ENCODE measurements at regions not wholly inside any gene's neighbourhood (a gene's known extent, or its start where the extent isn't known, plus 50 kb on each side); places are given as distances from the start of the nearest gene placed in this dataset.

- Histone ChIP-seq H3K36me3 (ENCODE audit: control insufficient read depth, insufficient read depth, low read length) (no peaks in the 10 kb centered on the region), H3K4me1 (ENCODE audit: control insufficient read depth, insufficient read depth, low read length) (no peaks in the 10 kb centered on the region), H3K4me3 (ENCODE audit: low read depth, low read length) (no peak overlapping the region), H3K9me3 (ENCODE audit: control insufficient read depth, insufficient read depth, low read length) (peaks cover 4% of the 10 kb centered on the region), H3K9ac (ENCODE audit: low read depth, low read length) (no peak overlapping the region), H3K27me3 (ENCODE audit: control insufficient read depth, insufficient read depth, low read length) (no peaks in the 10 kb centered on the region)
These were observed 734.3 kb upstream of the MIR17HG start for GRCh38 chr13:90613076-90613795.

- H3K36me3 ChIP-seq (ENCODE audit: control insufficient read depth, insufficient read depth, low read length): no peaks in the 10 kb centered on the region
- H3K9me3 ChIP-seq (ENCODE audit: control insufficient read depth, insufficient read depth, low read length): peaks cover 4% of the 10 kb centered on the region
- no peaks in the 10 kb centered on the region for H3K27me3 ChIP-seq (ENCODE audit: control insufficient read depth, insufficient read depth, low read length)
- no peaks in the 10 kb centered on the region for H3K4me1 ChIP-seq (ENCODE audit: control insufficient read depth, insufficient read depth, low read length)
- H3K9ac ChIP-seq (ENCODE audit: low read depth, low read length): no peak overlapping the region
- no peak overlapping the region for H3K4me3 ChIP-seq (ENCODE audit: low read depth, low read length)
These were observed 732.3 kb upstream of the MIR17HG start for GRCh38 chr13:90615236-90615635.

GRCh38 chr13:90615767-90616166 lies 731.7 kb upstream of the MIR17HG start:
- Histone ChIP-seq H3K9me3 (ENCODE audit: control insufficient read depth, insufficient read depth, low read length) (peaks cover 4% of the 10 kb centered on the region), H3K36me3 (ENCODE audit: control insufficient read depth, insufficient read depth, low read length) (no peaks in the 10 kb centered on the region), H3K4me3 (ENCODE audit: low read depth, low read length) (no peak overlapping the region), H3K4me1 (ENCODE audit: control insufficient read depth, insufficient read depth, low read length) (no peaks in the 10 kb centered on the region), H3K27me3 (ENCODE audit: control insufficient read depth, insufficient read depth, low read length) (no peaks in the 10 kb centered on the region), H3K9ac (ENCODE audit: low read depth, low read length) (no peak overlapping the region)

GRCh38 chr13:90618133-90618532 lies 729.4 kb upstream of the MIR17HG start:
- no peaks in the 10 kb centered on the region for H3K36me3 ChIP-seq (ENCODE audit: control insufficient read depth, insufficient read depth, low read length)
- H3K9ac ChIP-seq (ENCODE audit: low read depth, low read length): no peak overlapping the region

GRCh38 chr13:90622541-90622940 lies 724.9 kb upstream of the MIR17HG start:
- H3K27me3 ChIP-seq (ENCODE audit: control insufficient read depth, insufficient read depth, low read length): no peaks in the 10 kb centered on the region

More at GRCh38 chr13:90618133-90618532, 729.4 kb upstream of the MIR17HG start:
- Histone ChIP-seq H3K9me3 (ENCODE audit: control insufficient read depth, insufficient read depth, low read length) (peaks cover 4% of the 10 kb centered on the region), H3K4me1 (ENCODE audit: control insufficient read depth, insufficient read depth, low read length) (no peaks in the 10 kb centered on the region), H3K4me3 (ENCODE audit: low read depth, low read length) (no peak overlapping the region), H3K27me3 (ENCODE audit: control insufficient read depth, insufficient read depth, low read length) (no peaks in the 10 kb centered on the region)

GRCh38 chr13:90623318-90624011 lies 724.0 kb upstream of the MIR17HG start:
- H3K9ac ChIP-seq (ENCODE audit: low read depth, low read length): no peak overlapping the region

More at GRCh38 chr13:90622541-90622940, 724.9 kb upstream of the MIR17HG start:
- Histone ChIP-seq H3K9ac (ENCODE audit: low read depth, low read length) (no peak overlapping the region), H3K4me1 (ENCODE audit: control insufficient read depth, insufficient read depth, low read length) (no peaks in the 10 kb centered on the region), H3K4me3 (ENCODE audit: low read depth, low read length) (no peak overlapping the region), H3K36me3 (ENCODE audit: control insufficient read depth, insufficient read depth, low read length) (no peaks in the 10 kb centered on the region), H3K9me3 (ENCODE audit: control insufficient read depth, insufficient read depth, low read length) (peaks cover 4% of the 10 kb centered on the region)

GRCh38 chr13:90627813-90628212 lies 719.7 kb upstream of the MIR17HG start:
- no peak overlapping the region for H3K9ac ChIP-seq (ENCODE audit: low read depth, low read length)
- H3K4me3 ChIP-seq (ENCODE audit: low read depth, low read length): no peak overlapping the region
- no peaks in the 10 kb centered on the region for H3K27me3 ChIP-seq (ENCODE audit: control insufficient read depth, insufficient read depth, low read length)
- H3K9me3 ChIP-seq (ENCODE audit: control insufficient read depth, insufficient read depth, low read length): no peaks in the 10 kb centered on the region
- H3K36me3 ChIP-seq (ENCODE audit: control insufficient read depth, insufficient read depth, low read length): no peaks in the 10 kb centered on the region
- no peaks in the 10 kb centered on the region for H3K4me1 ChIP-seq (ENCODE audit: control insufficient read depth, insufficient read depth, low read length)

More at GRCh38 chr13:90623318-90624011, 724.0 kb upstream of the MIR17HG start:
- no peaks in the 10 kb centered on the region for H3K36me3 ChIP-seq (ENCODE audit: control insufficient read depth, insufficient read depth, low read length)
- no peaks in the 10 kb centered on the region for H3K27me3 ChIP-seq (ENCODE audit: control insufficient read depth, insufficient read depth, low read length)
- no peak overlapping the region for H3K4me3 ChIP-seq (ENCODE audit: low read depth, low read length)
- no peaks in the 10 kb centered on the region for H3K9me3 ChIP-seq (ENCODE audit: control insufficient read depth, insufficient read depth, low read length)
- no peaks in the 10 kb centered on the region for H3K4me1 ChIP-seq (ENCODE audit: control insufficient read depth, insufficient read depth, low read length)

GRCh38 chr13:90628471-90628870 lies 719.0 kb upstream of the MIR17HG start:
- Histone ChIP-seq H3K4me1 (ENCODE audit: control insufficient read depth, insufficient read depth, low read length) (no peaks in the 10 kb centered on the region), H3K36me3 (ENCODE audit: control insufficient read depth, insufficient read depth, low read length) (no peaks in the 10 kb centered on the region), H3K4me3 (ENCODE audit: low read depth, low read length) (no peak overlapping the region), H3K9me3 (ENCODE audit: control insufficient read depth, insufficient read depth, low read length) (no peaks in the 10 kb centered on the region), H3K27me3 (ENCODE audit: control insufficient read depth, insufficient read depth, low read length) (no peaks in the 10 kb centered on the region), H3K9ac (ENCODE audit: low read depth, low read length) (no peak overlapping the region)

GRCh38 chr13:90630716-90631115 lies 716.8 kb upstream of the MIR17HG start:
- H3K36me3 ChIP-seq (ENCODE audit: control insufficient read depth, insufficient read depth, low read length): no peaks in the 10 kb centered on the region
- H3K4me1 ChIP-seq (ENCODE audit: control insufficient read depth, insufficient read depth, low read length): no peaks in the 10 kb centered on the region
- no peaks in the 10 kb centered on the region for H3K9me3 ChIP-seq (ENCODE audit: control insufficient read depth, insufficient read depth, low read length)
- no peak overlapping the region for H3K4me3 ChIP-seq (ENCODE audit: low read depth, low read length)
- H3K9ac ChIP-seq (ENCODE audit: low read depth, low read length): no peak overlapping the region
- H3K27me3 ChIP-seq (ENCODE audit: control insufficient read depth, insufficient read depth, low read length): no peaks in the 10 kb centered on the region

- H3K27me3 ChIP-seq (ENCODE audit: control insufficient read depth, insufficient read depth, low read length): no peaks in the 10 kb centered on the region
- H3K4me1 ChIP-seq (ENCODE audit: control insufficient read depth, insufficient read depth, low read length): no peaks in the 10 kb centered on the region
- no peaks in the 10 kb centered on the region for H3K9me3 ChIP-seq (ENCODE audit: control insufficient read depth, insufficient read depth, low read length)
- H3K9ac ChIP-seq (ENCODE audit: low read depth, low read length): no peak overlapping the region
- no peak overlapping the region for H3K4me3 ChIP-seq (ENCODE audit: low read depth, low read length)
- no peaks in the 10 kb centered on the region for H3K36me3 ChIP-seq (ENCODE audit: control insufficient read depth, insufficient read depth, low read length)
These were observed 715.3 kb upstream of the MIR17HG start for GRCh38 chr13:90632184-90632583.

- Histone ChIP-seq H3K4me3 (ENCODE audit: low read depth, low read length) (no peak overlapping the region), H3K36me3 (ENCODE audit: control insufficient read depth, insufficient read depth, low read length) (no peaks in the 10 kb centered on the region), H3K4me1 (ENCODE audit: control insufficient read depth, insufficient read depth, low read length) (no peaks in the 10 kb centered on the region), H3K27me3 (ENCODE audit: control insufficient read depth, insufficient read depth, low read length) (no peaks in the 10 kb centered on the region), H3K9ac (ENCODE audit: low read depth, low read length) (no peak overlapping the region), H3K9me3 (ENCODE audit: control insufficient read depth, insufficient read depth, low read length) (no peaks in the 10 kb centered on the region)
These were observed 713.6 kb upstream of the MIR17HG start for GRCh38 chr13:90633849-90634248.

GRCh38 chr13:90640976-90641375 lies 706.5 kb upstream of the MIR17HG start:
- H3K9me3 ChIP-seq (ENCODE audit: control insufficient read depth, insufficient read depth, low read length): no peaks in the 10 kb centered on the region

More at GRCh38 chr13:90640976-90641375, 706.5 kb upstream of the MIR17HG start:
- Histone ChIP-seq H3K27me3 (ENCODE audit: control insufficient read depth, insufficient read depth, low read length) (no peaks in the 10 kb centered on the region), H3K4me1 (ENCODE audit: control insufficient read depth, insufficient read depth, low read length) (no peaks in the 10 kb centered on the region), H3K9ac (ENCODE audit: low read depth, low read length) (no peak overlapping the region), H3K36me3 (ENCODE audit: control insufficient read depth, insufficient read depth, low read length) (no peaks in the 10 kb centered on the region), H3K4me3 (ENCODE audit: low read depth, low read length) (no peak overlapping the region)
